ENCODE measurements at regions not wholly inside any gene's neighbourhood (a gene's known extent, or its start where the extent isn't known, plus 50 kb on each side); places are given as distances from the start of the nearest gene placed in this dataset.

DNA sequence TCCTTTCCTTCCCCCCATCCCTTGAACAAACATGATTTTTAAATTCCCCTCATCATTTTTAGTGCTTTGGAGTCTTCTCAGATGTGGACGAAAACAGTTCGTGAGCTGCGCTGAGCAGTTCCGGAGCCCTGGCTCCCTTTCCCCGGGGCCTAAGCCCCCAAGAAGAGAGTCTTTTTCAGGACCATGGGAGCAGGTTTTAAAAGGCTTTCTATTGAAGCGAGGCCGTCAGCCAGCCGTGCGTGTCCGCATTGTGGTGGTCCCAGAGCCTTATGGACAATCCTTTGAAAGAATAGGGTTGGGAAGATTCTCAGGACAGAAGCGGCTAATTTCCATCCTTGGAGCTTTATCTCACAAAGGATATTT is 290.7 kb downstream of the SOX11 start:
- TF ChIP-seq, protein P1, sequence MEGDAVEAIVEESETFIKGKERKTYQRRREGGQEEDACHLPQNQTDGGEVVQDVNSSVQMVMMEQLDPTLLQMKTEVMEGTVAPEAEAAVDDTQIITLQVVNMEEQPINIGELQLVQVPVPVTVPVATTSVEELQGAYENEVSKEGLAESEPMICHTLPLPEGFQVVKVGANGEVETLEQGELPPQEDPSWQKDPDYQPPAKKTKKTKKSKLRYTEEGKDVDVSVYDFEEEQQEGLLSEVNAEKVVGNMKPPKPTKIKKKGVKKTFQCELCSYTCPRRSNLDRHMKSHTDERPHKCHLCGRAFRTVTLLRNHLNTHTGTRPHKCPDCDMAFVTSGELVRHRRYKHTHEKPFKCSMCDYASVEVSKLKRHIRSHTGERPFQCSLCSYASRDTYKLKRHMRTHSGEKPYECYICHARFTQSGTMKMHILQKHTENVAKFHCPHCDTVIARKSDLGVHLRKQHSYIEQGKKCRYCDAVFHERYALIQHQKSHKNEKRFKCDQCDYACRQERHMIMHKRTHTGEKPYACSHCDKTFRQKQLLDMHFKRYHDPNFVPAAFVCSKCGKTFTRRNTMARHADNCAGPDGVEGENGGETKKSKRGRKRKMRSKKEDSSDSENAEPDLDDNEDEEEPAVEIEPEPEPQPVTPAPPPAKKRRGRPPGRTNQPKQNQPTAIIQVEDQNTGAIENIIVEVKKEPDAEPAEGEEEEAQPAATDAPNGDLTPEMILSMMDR (conservative IDR thresholded peaks at IDR 0.05 in 1 of 2, IDR thresholded peaks at IDR 0.05 in 1 of 2; ENCODE audit: extremely low read depth in 1 of 2, insufficient read depth in 1 of 2, low read depth in 1 of 2, low read length in 2 of 2): no peak
- TF ChIP-seq EZH2 (IDR thresholded peaks at IDR 0.05; ENCODE audit: borderline replicate concordance, low read length): no peak
